GM12872 (cell line): ENCODE measurements at regions not wholly inside any gene's neighbourhood (a gene's known extent, or its start where the extent isn't known, plus 50 kb on each side); places are given as distances from the start of the nearest gene placed in this dataset.

Experiments
- TF ChIP-seq, protein P1 (sequence below): IDR thresholded peaks from 3 replicates; pipeline ENCODE4 v1.5.1; 2011; ENCODE audit warnings: low read depth, mild to moderate bottlenecking, low read length, moderate library complexity; ENCODE audit not compliant: insufficient read depth

DNA sequence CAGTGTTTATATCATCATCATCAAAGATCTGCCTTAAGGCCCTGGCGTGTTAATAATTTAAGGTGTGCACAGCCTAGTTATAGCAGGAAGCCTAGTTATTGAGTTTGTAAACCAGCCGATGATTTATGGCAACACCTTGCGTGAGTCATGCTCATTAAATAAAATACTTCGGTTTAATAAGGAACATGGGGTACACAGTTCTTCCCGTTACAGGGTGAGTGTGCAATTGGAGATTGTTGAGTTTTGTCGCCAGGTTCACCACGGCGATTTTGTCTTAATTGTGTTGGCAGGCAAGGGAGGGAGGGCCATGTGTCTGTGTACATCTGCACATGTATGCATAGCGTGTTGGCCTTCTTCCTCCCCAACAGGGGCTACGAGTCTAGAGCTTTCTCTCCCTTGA is 104.0 kb downstream of the TFAP2A start:
- TF ChIP-seq, protein P1, sequence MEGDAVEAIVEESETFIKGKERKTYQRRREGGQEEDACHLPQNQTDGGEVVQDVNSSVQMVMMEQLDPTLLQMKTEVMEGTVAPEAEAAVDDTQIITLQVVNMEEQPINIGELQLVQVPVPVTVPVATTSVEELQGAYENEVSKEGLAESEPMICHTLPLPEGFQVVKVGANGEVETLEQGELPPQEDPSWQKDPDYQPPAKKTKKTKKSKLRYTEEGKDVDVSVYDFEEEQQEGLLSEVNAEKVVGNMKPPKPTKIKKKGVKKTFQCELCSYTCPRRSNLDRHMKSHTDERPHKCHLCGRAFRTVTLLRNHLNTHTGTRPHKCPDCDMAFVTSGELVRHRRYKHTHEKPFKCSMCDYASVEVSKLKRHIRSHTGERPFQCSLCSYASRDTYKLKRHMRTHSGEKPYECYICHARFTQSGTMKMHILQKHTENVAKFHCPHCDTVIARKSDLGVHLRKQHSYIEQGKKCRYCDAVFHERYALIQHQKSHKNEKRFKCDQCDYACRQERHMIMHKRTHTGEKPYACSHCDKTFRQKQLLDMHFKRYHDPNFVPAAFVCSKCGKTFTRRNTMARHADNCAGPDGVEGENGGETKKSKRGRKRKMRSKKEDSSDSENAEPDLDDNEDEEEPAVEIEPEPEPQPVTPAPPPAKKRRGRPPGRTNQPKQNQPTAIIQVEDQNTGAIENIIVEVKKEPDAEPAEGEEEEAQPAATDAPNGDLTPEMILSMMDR, result no peak

DNA sequence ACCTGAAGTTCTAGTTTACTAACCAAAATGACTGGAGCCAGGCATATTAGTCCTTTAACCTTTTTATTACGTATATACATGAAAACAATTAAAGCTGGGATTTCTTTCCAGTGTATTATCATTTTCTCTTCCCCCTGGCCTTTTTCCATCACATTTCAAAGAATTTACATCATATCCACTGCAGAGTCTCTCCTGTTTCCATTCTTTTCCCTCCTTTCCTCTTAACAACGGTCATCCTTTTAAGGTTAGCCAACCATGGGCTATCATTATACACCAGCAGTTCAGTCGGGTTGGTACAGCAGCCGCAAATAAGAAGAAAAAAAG is 104.6 kb downstream of the TFAP2A start:
- TF ChIP-seq, protein P1, result no peak

DNA sequence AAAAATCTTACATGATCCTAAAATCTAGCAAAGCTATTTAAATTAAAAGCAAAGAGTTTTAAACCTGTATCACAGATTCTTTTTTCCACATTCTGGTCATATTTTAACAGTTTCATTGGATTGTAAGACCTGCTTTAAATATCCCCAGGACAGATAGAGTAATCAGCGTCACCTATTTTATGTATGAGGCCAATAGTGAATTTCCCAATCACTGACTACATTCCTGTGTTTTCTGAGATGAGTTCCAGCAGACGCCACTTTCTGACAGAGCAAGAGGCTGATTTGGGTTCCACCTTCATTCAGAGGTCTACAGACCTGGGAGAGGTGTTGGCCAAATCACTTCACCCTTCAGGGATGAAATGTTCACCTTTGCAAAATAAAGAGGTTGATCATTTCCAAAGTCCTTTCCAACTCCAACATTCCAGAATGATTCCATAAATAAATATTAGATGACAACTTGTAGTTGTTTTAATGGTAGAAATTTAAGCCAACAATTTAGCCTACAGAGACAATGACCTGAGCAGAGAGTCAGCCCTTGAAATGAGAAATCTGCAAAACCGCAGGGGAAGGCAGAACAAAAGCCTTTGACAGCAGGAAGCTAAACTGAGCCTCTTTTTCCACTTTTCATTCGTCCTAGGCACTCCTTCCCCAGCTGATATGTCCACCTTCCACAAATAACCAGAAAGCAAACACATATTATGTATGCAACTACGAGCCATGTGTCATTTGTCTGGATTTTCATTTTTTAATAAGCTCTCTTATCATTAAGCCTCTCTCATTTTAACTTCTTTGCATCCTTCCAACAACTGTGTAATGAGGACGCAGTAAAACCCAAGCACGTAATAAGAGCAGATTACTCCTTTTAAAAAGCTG is 105.2 kb downstream of the TFAP2A start:
- TF ChIP-seq, protein P1, result no peak

DNA sequence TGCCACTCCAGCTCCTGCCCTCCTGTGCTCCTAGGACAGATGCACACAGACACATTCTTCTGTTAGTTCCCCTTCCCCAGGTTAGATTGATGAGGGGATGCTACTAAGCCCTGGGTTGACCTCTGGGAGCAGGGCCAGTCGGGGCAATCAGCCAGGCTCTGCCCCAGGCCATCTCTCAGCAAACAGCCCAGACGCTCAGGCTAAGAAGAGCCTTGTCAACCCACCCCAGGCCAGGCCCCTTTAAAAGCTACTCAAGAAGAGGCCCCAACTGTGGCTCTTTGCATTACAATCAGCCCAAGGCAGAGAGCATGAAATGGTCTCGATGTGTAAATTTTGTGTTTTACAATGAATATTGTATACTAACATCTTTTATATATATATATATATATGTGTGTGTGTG is 107.4 kb downstream of the TFAP2A start:
- TF ChIP-seq, protein P1, result no peak

DNA sequence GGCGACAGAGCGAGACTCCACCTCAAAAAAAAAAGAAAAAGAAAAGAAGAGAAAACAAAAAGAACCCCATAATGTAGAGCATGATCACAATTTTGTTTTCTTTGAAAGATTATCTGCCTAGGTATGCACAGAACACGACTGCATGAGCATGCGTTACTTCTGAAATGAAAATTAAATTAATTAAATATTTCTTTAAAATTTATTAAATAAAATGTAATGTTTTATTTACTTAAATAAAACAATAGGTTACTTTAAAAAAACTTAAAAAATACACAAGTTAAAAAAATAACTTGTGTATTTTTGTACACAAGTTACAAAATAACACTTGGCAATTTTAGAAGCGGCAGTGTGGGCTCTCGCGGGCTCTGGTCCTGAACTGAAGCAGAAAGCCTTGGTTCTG is 107.8 kb downstream of the TFAP2A start:
- TF ChIP-seq, protein P1, result no peak

DNA sequence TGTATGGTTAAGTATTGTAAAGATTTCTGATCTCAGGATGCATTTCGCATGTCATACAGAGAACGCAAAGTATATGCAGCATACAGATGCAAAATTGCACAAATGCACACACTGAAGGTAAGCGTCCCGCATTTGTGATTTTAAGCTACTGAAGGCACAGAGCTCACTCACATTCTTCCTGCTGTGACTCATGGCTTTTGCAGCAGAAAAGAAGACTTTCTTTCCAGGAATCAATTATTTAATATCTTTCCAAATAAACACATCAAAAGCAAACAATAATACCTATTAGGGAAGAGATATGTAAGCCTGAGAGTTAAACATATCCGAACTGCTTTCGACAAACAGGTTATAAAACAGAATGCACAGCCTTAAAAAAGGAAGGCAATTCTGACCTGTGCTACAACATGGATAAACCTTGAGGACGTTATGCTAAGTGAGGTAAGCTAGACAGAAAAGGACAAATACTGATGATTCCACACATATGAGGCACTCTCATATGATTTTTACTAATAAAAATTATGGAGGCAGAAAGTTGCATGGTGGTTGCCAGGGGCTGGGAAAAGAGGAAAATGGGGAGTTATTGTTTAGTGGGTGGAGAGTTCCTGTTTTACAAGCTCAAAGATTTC is 109.0 kb downstream of the TFAP2A start:
- TF ChIP-seq, protein P1, result no peak

DNA sequence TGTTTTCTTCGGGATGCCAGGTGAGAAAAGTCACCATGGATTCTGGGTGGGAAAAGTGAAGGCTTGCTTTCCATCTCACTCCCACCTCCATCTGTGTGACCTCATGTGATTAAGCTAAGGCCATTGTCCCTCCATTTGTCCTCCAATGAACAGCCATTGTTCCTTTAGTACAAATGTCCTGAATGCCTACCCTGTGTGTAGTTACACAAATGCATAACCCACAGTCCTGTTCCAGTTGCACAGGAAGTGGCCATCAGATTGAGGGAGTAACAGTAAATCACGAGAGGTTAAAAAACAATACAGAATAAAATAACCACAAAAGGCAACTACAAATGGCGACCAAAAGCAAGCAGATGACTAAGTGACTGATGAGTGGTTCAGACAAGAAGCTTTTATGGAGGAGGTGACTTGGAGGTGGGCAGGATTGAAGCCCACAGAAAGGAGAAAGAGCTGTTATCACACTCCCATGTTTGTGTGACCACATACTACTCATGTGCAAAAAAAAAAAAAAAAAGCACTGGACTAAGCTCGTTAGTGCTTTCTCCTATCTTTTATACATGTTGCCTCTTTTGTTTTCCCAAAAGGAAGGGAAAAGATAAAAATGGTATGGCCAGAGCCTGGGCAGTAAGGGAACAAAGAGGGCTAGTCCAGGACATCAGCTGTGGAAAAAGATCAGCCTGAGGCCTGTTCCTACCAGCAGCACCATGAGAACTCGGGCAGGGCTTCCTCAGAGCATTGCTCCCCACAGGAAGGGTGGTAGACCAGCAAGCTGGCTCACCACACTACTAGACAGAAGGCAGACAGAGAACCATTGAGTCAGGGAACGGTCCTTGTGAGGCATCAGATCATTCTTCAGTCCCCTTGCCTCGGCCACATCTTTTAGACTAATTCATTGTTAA is 111.0 kb downstream of the TFAP2A start:
- TF ChIP-seq, protein P1, result no peak
